AG09309 (cell line): ENCODE measurements at regions not wholly inside any gene's neighbourhood (a gene's known extent, or its start where the extent isn't known, plus 50 kb on each side); places are given as distances from the start of the nearest gene placed in this dataset.

Source experiments
- DNase-seq: peaks from one replicate; pipeline ENCODE4 v3.0.0-alpha.2; 2010; ENCODE audit warnings: low read depth
- H3K4me3 ChIP-seq: 2 replicates; pipeline ENCODE4 v1.5.1; 2011; ENCODE audit warnings: mild to moderate bottlenecking, low read depth, low read length, moderate library complexity; ENCODE audit not compliant: control insufficient read depth
- TF ChIP-seq, protein P1 (sequence below): IDR thresholded peaks from 2 replicates; pipeline ENCODE4 v1.5.1; 2011; ENCODE audit warnings: mild to moderate bottlenecking, low read depth, low read length, inconsistent platforms; ENCODE audit not compliant: insufficient read depth, control insufficient read depth; ENCODE audit errors: missing control alignments

DNA sequence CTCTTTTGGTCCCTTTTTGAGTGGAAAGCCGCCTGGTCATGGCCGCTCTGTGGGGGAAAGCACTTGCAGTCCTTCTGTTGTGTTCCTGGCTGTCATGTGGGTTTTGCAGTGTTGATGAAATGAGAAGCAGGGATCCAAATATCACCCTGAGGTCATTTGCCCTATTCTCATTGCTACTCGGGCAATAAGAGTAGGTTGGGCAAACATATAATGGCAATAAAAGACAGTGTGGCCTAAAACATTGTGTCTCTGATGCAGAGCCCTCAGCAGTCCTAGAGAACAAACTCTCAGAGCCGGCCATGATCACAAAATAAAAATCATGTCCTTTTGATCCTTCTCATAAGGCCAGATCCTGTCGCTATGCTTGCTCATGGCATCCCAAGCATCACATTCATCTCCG is 361.1 kb upstream of the KLF4 start:
- no peak overlapping the region for H3K4me3 ChIP-seq
- TF ChIP-seq, protein P1, sequence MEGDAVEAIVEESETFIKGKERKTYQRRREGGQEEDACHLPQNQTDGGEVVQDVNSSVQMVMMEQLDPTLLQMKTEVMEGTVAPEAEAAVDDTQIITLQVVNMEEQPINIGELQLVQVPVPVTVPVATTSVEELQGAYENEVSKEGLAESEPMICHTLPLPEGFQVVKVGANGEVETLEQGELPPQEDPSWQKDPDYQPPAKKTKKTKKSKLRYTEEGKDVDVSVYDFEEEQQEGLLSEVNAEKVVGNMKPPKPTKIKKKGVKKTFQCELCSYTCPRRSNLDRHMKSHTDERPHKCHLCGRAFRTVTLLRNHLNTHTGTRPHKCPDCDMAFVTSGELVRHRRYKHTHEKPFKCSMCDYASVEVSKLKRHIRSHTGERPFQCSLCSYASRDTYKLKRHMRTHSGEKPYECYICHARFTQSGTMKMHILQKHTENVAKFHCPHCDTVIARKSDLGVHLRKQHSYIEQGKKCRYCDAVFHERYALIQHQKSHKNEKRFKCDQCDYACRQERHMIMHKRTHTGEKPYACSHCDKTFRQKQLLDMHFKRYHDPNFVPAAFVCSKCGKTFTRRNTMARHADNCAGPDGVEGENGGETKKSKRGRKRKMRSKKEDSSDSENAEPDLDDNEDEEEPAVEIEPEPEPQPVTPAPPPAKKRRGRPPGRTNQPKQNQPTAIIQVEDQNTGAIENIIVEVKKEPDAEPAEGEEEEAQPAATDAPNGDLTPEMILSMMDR, result no peak
- DNase-seq, result no peak

DNA sequence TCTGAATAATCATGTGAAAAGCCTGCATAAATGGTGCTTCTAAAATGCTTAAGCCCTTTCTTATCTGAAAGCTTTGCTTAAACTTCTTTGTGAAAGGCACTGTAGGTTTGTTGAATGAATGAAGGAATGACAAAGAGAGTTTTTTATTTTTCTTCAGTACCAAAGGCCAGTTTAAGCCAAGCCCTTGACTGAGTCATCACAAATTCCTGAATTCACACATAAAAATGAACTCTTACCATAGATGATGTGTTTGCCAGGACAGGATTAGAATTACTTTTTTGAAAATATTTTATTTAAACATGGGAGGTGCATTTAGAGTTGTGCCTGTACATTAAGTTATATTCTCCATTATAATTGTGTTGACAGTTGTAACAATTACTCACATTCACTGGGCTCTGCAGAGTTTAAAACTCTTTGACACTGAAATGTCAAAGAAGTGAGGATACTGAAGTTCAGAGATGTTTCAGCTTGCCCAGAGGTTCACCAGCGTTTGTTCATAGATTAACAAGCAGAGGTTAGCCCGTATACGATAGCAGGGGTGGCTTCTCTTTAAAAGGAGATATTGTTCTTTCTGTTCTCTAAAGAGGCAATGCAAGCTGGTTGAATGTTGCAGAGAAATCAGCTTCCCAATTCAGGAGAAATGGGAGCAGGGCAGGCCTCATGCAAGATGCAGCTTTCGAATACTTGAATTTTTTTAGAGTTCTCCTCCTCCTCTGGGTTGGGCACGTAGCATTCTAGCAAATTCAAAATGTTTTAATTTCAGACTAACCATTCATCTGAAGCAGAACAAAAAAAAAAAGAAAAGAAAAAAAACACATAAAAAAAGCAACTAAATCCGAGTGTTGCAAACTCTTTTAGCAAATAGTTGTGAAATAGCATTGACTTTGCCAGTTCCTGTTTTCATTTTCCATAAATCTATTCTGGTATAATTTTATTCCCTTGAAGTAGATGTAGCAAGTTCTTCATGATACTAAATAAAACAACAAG is 358.7 kb upstream of the KLF4 start:
- TF ChIP-seq, protein P1, result no peak
- peak; percentile 27 for DNase-seq
- H3K4me3 ChIP-seq, result no peak overlapping the region

DNA sequence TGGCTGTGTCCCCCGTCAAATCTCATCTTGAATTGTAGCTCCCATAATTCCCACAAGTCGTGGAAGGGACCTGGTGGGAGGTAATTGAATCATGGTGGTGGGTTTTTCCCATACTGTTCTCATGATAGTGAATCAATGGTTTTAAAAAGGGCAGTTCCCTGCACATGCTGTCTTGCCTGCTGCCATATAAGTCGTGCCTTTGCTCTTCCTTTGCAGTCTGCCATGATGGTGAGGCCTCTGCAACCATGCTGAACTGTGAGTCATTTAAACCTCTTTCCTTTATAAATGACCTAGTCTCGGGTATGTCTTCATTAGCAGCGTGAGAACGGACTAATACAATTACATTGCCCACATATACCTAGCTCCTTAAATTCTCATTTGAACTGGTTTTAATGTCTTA is 353.0 kb upstream of the KLF4 start:
- TF ChIP-seq, protein P1, result no peak
- no peak for DNase-seq

DNA sequence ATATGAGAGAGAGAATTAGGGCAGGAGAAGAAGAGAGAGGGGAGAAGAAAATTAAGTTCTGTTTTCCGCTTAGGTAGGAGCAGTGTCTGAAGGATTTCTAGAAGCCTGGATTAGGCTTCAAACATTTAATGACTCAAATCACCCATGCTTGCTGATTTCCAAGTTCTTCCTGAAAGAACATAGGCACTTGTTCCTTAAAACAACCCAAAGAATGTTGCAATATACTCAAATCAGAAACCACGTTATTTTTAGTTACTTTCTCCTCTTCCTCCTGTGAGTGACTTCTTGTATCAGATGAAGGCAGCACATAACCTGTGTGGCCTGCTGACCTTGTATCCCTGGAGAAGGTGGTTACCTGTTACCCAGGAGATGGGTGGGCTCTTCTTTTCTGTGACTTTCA is 351.5 kb upstream of the KLF4 start:
- DNase-seq, result no peak
- TF ChIP-seq, protein P1, result no peak
- H3K4me3 ChIP-seq, result no peak overlapping the region

More for the DNA sequence above, 353.0 kb upstream of the KLF4 start:
- no peak overlapping the region for H3K4me3 ChIP-seq

DNA sequence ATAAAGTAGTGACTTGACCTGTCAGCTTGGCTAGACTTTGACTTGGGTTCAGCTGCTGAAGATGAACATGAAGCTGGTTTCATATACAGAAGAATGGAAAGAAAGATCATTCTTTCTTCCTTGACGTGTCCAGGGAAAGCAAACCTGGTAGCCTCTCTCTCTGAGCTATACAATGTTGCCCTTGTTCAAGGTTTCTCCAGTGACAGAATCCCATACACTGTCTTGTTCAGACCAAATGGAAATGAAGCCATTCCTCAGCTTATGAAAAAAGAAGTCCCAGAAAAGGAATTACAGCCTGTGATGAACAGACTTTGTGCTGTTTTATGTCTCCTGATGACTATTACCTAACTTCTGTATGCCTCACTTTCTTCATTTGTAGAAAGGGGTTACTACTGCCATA is 349.8 kb upstream of the KLF4 start:
- no peak for DNase-seq
- no peak overlapping the region for H3K4me3 ChIP-seq
- TF ChIP-seq, protein P1, result no peak

DNA sequence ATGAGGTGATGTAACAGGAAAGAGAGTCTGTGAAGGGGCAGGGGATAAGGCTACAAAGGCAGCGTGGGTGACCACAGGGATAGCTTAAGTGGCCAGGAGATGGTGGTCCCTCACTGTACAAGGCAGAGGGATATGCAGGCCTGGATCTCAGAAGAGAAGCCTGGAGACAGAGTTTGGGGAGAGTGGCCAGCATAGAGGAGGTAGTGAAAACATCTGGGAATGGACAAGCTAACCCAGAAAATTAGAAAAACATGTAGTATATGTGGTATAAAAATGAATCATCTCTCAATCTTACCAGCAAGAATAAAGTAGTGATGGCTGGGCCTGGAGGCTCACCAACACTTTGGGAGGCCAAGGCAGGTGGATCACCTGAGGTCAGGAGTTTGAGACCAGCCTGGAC is 349.2 kb upstream of the KLF4 start:
- TF ChIP-seq, protein P1, result no peak
- H3K4me3 ChIP-seq, result no peak overlapping the region
- no peak for DNase-seq

DNA sequence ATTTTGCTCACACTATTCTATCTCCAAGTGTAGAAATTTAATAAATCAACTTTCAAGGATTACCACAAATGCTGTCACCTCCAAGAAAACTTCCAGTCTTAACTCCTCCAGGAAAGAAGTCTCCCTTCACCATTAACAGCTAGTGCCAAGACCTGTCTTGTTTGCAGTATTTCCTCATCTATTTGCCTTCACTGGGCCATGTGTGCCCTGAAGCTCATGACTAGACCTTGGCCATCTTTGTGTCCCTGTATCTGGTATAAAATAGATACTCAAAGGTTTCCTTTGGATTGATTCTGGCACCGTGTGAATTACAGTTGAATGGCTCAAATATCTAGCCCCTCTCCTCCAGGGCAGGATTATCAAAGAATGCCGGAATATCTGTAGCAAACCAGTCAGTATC is 346.7 kb upstream of the KLF4 start:
- H3K4me3 ChIP-seq, result no peak overlapping the region
- TF ChIP-seq, protein P1, result no peak
- DNase-seq, result no peak
